Dermis microvascular lymphatic vessel endothelial cell (primary cell): ENCODE measurements at regions not wholly inside any gene's neighbourhood (a gene's known extent, or its start where the extent isn't known, plus 50 kb on each side); places are given as distances from the start of the nearest gene placed in this dataset.

Source experiments
- DNase-seq, 2 donors: peaks; one replicate each; pipeline versions ENCODE4 v3.0.0 to v3.0.0-alpha.2; 2010; ENCODE audit warnings: low read depth in 2 of 2

DNA sequence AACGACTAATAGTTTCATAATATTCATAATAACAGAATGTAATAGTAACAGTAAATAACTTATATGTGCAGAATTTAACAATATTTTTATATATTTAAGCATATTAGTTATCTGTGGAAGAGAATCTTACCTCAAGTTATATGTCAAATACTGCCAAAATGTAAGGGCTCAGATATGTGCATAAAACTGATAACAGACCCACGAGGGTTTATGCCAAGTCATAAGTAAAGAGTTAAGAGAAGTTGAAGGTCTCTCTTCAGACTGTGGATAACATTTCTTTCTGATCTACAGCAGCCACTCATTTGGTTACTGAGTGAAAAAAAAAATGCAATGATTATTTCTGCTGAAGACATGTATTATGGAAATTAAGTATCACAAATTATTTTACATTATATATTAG is 1167.8 kb upstream of the NCAM2 start:
- DNase-seq: no peak

DNA sequence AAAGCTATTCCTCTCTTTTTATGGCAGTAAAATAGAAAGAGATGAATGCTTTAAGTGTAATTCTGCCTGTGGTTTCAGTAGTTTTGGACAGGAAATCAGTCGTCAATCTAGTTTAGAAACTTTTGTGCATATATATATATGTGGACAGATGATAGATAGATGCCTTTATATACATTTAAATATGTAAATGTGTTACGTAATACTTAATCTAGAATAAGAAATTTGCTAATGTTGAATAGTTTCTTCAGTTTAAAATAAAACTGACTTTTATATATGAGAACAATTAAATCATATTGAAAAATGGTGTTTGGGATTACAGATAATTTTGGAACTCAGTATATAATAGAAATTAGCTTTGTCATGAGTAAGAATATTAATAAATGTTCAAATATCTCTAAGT is 1165.7 kb upstream of the NCAM2 start:
- no peak for DNase-seq

DNA sequence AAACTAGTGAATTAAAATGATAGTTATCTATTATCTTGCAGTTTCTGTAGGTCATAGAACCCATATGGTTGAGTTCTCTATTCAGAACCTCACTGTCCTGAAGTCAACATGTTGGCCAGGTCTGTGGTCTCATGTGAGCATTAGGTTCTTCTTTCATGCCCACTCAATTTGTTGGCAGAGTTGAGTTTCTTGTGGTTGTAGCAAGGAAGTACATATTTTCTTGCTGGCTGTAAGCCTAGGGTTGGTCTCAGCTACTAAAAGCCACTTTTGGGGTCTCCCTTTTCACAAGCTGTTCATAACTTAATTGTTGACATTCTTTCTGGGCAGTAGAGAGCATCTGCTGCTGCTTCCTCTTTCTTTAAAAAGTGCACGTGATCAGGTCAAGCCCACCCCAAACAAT is 1165.1 kb upstream of the NCAM2 start:
- DNase-seq: no peak

DNA sequence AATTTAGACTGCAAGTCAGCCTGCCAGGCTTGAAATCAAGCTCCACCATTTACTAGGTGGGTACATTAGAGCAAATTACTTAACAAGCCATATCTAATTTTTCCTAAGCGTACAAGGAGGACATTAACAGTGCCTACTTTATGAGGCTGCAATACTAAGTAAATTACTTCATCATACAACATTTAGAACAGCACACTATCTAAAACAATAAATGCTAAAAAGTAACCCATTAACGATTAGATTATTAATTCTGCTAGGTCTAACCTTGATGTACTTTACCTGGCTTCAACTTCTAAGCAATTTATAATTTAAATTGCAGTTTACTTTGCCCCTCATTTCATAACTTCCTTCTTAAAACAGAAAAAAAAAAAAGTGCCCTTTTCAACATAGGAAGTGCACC is 1155.6 kb upstream of the NCAM2 start:
- DNase-seq: no peak

GRCh38 chr21:19844334-19844733 is 1153.9 kb upstream of the NCAM2 start:
- no peak for DNase-seq

GRCh38 chr21:19850157-19850556 is 1148.1 kb upstream of the NCAM2 start:
- no peak for DNase-seq

- no peak for DNase-seq
Measured at GRCh38 chr21:19853061-19853460, 1145.1 kb upstream of the NCAM2 start.

DNA sequence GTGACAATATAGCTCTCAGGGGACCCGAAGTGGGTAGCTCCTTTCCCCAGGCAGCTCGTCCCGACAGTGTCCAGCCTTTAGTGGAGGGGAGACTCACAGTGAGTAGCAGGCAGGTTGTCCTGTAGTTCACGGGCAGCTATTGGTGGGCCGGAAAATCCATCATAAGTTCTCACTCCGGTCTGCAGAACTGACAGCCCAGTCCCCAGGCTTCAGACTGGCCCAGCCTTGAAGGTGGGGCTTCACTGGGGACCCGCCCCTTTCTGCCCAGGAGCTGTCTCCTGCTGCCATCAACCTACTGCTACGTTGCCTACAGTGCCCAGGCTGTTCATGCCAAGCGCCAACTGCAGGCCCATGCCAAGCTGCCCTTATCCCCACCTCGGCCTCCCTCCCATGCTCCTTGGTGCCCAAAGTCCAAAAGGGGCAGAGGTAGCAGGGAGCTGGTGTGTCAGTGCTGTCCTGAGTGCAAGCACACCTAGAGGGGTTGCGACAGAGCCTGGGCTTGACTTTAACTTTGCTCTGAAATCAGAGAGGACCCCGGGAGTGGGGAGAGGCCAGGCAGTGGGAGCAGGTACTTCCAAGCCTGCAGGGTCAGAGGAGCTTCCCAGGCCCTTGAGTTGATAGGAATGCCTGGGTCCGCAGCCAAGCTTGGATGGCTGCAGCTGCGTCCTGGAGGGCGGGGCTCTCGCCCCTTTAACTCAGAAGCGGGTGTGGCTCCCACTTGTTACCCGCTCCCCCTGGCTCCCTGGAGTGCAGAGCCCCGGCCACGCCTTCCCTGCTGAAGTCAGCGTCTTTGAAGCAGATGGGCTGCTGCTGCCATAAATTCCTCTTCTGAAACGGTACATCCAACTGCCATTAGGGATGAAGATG is 1144.3 kb upstream of the NCAM2 start:
- DNase-seq: no peak

- DNase-seq: no peak
Measured at GRCh38 chr21:19855522-19855921, 1142.7 kb upstream of the NCAM2 start.

DNA sequence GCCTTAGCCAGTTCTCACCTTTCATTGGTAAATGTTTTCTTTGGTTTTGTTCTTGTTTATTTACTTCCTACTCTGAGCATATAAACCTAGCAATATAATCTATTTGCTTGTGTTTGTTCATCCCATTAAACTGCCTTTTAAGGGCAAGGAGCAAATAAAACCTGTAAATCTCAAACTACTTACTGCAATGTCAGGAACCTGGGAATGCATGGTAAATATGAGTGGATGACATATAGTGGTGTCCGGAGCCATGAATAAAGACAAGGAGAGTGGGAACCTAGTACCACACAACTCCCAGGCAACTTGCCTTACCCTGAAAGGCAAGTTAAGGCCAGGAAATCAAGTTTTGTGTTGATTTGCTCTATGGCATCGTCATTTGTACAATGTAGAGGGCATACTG is 1133.7 kb upstream of the NCAM2 start:
- no peak for DNase-seq

GRCh38 chr21:19870682-19871081 is 1127.5 kb upstream of the NCAM2 start:
- DNase-seq: no peak

DNA sequence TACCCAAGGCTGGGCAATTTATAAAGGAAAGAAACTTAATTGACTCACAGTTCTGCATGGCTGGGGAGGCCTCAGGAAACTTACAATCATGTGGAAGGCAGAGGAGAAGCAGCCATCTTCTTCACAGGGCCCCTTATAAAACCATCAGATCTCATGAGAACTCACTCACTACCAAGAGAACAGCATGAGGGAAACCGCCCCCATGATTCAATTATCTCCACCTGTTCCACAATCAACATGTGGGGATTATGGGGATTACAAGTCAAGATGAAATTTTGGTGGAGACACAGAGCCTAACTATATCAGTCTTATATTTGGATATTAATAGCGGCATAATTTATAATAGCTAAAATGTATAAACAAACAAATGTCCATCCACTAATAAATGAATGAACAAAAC is 1123.7 kb upstream of the NCAM2 start:
- no peak for DNase-seq

DNA sequence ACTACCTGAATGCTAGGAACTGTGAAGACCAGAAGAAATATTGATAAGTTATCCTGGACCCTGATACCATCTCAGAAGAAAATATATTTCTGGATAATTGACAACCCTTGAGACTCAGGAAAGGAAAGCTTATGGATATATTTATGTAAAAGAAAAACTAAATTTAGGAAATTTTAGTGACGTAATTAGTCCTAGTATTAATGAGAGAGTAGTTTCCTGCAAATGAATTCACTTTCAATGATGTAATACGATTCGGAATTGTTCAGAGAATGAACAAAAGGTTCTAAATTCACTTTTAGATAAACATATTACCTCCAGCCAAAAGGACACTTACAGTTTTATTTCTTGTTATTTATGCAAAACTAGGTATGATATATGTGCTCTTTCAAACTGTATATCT is 1120.1 kb upstream of the NCAM2 start:
- DNase-seq: no peak

DNA sequence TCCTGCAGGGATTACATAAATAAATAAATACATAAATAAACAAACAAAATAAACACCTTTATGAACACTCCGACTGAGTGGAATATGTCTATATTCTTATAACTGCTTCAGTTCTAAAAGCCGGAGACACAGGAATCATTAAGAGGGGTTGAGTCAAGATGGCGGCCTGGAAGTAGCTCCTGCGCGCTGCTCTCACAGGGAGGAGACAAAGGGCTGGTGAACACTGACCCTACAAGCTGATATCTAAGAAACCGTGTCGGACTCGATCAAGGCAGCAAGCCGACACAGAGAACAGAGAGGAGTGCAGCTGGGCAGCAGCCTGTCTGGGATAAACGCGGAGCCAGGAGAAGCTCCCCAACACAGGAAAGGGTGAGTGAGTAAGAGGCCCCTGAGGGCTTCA is 1098.6 kb upstream of the NCAM2 start:
- no peak for DNase-seq

- no peak for DNase-seq
Measured at GRCh38 chr21:19900149-19900548, 1098.1 kb upstream of the NCAM2 start.

- DNase-seq: no peak
Measured at GRCh38 chr21:19908390-19908789, 1089.8 kb upstream of the NCAM2 start.

- no peak for DNase-seq
Measured at GRCh38 chr21:19914028-19914427, 1084.2 kb upstream of the NCAM2 start.

- DNase-seq: no peak
Measured at GRCh38 chr21:19921211-19921610, 1077.0 kb upstream of the NCAM2 start.

DNA sequence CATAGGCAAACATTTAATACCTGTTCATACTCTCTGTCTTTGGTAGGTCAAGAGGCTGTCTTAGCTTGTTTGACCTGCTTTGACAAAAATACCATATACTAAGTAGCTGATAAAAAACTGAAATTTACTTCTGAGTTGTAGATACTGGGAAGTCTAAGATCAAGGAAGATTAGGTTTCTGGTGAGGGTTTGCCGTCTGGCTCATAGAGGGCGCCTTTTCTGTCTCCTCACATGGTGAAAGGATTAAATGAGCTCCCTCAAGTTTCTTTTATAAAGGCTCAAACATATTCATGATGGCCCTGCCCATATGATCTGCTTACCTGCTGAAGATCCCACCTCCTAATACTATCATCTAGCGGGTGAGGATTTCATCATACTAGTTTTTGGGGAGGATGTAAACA is 1076.1 kb upstream of the NCAM2 start:
- no peak for DNase-seq

DNA sequence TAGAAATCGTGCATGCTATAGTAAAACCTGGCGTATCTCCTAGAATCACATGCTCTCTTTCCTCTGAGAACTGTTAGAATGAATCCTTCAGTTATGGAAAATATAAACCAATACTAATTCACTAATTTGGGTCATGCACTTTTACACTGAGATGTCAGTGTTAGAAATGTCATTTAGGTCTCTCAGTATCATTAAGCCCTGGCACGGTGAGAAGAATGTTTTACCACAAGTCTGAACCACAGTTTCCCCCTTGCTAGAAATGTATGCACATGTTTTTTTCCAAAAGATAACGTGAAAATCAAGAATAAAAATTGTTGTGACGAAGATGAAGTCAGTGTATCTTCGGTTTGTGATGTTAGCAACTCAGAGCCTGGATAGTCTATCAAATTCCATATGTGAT is 1062.7 kb upstream of the NCAM2 start:
- no peak for DNase-seq

DNA sequence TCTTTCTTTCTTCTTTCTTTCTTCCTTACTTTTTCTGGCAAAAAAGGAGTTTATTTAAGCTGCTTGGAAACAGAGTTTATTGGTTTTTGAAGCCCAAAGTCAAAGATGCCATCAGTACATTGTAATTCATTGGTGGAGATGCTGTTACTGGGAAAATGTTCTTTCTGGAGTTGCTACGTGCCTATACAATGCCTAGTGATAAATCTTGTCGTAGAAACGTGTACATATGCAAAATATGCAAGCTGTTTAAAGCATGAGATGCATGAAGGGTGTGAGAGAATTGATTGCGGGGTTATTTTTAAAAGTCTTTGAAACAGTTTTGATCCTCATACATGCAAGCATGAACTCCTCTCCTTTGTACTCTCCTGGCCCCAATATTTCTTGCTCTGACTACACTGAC is 1060.6 kb upstream of the NCAM2 start:
- DNase-seq: no peak

DNA sequence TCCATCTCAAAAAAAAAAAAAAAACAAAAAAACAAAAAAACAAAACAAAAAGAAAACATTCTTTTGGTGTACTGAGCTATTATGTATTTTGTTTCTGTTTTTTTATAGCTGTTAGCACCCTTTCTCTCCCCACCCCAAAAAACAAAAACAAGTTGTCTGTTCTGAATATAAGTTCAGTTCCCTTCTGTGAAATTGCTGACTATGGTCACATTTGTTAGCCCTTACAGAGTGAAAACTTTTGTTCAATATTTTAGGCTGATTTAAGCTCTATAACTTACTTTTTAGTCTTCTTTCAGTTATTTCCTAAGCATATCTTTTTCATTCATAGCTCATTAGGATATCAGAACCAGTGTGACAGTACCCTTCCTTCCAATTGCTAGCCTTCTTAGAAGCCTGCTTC is 1056.6 kb upstream of the NCAM2 start:
- no peak for DNase-seq

GRCh38 chr21:19950347-19950746 is 1047.9 kb upstream of the NCAM2 start:
- no peak for DNase-seq

GRCh38 chr21:19969156-19969555 is 1029.1 kb upstream of the NCAM2 start:
- DNase-seq: no peak
